ENCODE measurements at regions not wholly inside any gene's neighbourhood (a gene's known extent, or its start where the extent isn't known, plus 50 kb on each side); places are given as distances from the start of the nearest gene placed in this dataset.

DNA sequence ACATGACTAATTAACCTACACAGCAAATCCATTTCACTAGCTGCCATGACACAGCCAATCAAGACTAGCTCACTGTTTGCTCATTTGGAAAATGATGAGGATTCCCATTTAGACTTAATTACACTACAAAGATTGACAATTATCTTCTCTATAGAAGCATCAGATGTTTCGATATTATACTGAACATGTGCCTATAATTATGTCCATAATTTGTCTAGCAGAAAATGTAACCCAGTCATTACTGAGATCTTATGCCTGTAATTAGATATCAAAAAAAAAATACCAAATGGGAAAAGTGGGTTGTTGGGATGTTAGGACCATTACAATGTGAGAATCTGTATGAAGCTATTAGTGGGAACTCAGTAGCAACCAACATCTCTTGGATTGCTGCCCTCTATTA lies 344.2 kb upstream of the MCTP2 start:
- TF ChIP-seq, protein P1, sequence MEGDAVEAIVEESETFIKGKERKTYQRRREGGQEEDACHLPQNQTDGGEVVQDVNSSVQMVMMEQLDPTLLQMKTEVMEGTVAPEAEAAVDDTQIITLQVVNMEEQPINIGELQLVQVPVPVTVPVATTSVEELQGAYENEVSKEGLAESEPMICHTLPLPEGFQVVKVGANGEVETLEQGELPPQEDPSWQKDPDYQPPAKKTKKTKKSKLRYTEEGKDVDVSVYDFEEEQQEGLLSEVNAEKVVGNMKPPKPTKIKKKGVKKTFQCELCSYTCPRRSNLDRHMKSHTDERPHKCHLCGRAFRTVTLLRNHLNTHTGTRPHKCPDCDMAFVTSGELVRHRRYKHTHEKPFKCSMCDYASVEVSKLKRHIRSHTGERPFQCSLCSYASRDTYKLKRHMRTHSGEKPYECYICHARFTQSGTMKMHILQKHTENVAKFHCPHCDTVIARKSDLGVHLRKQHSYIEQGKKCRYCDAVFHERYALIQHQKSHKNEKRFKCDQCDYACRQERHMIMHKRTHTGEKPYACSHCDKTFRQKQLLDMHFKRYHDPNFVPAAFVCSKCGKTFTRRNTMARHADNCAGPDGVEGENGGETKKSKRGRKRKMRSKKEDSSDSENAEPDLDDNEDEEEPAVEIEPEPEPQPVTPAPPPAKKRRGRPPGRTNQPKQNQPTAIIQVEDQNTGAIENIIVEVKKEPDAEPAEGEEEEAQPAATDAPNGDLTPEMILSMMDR (IDR thresholded peaks at IDR 0.05) = no peak
- no peak for TF ChIP-seq POLR2A (IDR thresholded peaks at IDR 0.05)
